ENCODE measurements at regions not wholly inside any gene's neighbourhood (a gene's known extent, or its start where the extent isn't known, plus 50 kb on each side); places are given as distances from the start of the nearest gene placed in this dataset.

GRCh38 chr2:228847684-228848083 lies 423.4 kb downstream of the PID1 start:
- TF ChIP-seq CTCF (conservative IDR thresholded peaks at IDR 0.05) (no peak), ZFX (IDR thresholded peaks at IDR 0.05) (no peak)

Data from C4-2B (cell line).